Neural cell (in vitro differentiated cells): ENCODE measurements at regions not wholly inside any gene's neighbourhood (a gene's known extent, or its start where the extent isn't known, plus 50 kb on each side); places are given as distances from the start of the nearest gene placed in this dataset.
"Not testable (repeated sequence)": the region's sequence is repeated elsewhere in the genome, so short reads cannot be mapped to it uniquely, and the experiment has no call there.

ENCODE experiments used
- H2AFZ ChIP-seq: fragments of 200-600, 300-800 bp; sonication (generic), shearing (Covaris generic); 2 replicates; pipeline ENCODE4 v1.6.0; 2014; ENCODE audit warnings: low read depth, mild to moderate bottlenecking, antibody characterized with exemption, low read length, moderate library complexity
- H3F3A ChIP-seq: fragments of 200-600 bp; shearing (Covaris generic); 2 replicates; pipeline ENCODE4 v1.6.1; 2016; ENCODE audit warnings: mild to moderate bottlenecking, moderate library complexity, mixed read lengths, antibody characterized with exemption, low read length; ENCODE audit not compliant: insufficient read depth, poor library complexity, severe bottlenecking
- H3K27ac ChIP-seq: fragments of 200-600, 300-800 bp; sonication (generic), shearing (Covaris generic); 2 replicates; pipeline ENCODE4 v1.5.1; 2014; ENCODE audit warnings: mild to moderate bottlenecking, low read length, moderate library complexity
- H3K27me3 ChIP-seq: fragments of 300-800, 200-600 bp; sonication (generic), shearing (Covaris generic); 2 replicates; pipeline ENCODE4 v1.6.0; 2014; ENCODE audit warnings: mild to moderate bottlenecking, low read depth, low read length, moderate library complexity; ENCODE audit not compliant: insufficient read depth
- H3K36me3 ChIP-seq: fragments of 300-800, 200-600 bp; sonication (generic), shearing (Covaris generic); 2 replicates; pipeline ENCODE4 v1.5.1; 2014; ENCODE audit warnings: mild to moderate bottlenecking, antibody characterized with exemption, low read length, moderate library complexity; ENCODE audit not compliant: insufficient read depth
- H3K4me2 ChIP-seq: fragments of 300-800, 200-600 bp; sonication (generic), shearing (Covaris generic); 2 replicates; pipeline ENCODE4 v1.6.0; 2014; ENCODE audit warnings: mild to moderate bottlenecking, low read length
- H3K4me3 ChIP-seq: fragments of 300-800, 200-600 bp; sonication (generic), shearing (Covaris generic); 2 replicates; pipeline ENCODE4 v1.5.1; 2014; ENCODE audit warnings: mild to moderate bottlenecking, low read length, moderate library complexity
- H3K79me2 ChIP-seq: fragments of 200-600 bp; shearing (Covaris generic); replicated peaks from 2 replicates; pipeline ENCODE4 v1.6.0; 2014; ENCODE audit warnings: mild to moderate bottlenecking, low read length, moderate library complexity; ENCODE audit not compliant: insufficient read depth
- H3K9ac ChIP-seq: fragments of 300-800, 200-600 bp; sonication (generic), shearing (Covaris generic); 2 replicates; pipeline ENCODE4 v1.6.1; 2016; ENCODE audit warnings: mild to moderate bottlenecking, low read length, mixed read lengths
- H3K9me2 ChIP-seq: fragments of 200-600 bp; shearing (Covaris generic); 2 replicates; pipeline ENCODE4 v1.6.1; 2016; ENCODE audit warnings: mild to moderate bottlenecking, low read length, mixed read lengths; ENCODE audit not compliant: insufficient read depth
- H3K9me3 ChIP-seq: fragments of 200-600, 300-800 bp; sonication (generic), shearing (Covaris generic); 2 replicates; pipeline ENCODE4 v1.6.1; 2016; ENCODE audit warnings: mild to moderate bottlenecking, mixed run types, low read length, moderate library complexity, mixed read lengths
- H4K20me1 ChIP-seq: fragments of 200-600 bp; shearing (Covaris generic); 2 replicates; pipeline ENCODE4 v1.6.1; 2016; ENCODE audit warnings: mild to moderate bottlenecking, mixed run types; ENCODE audit not compliant: insufficient read depth
- EP300 ChIP-seq: fragments of 450-650 bp; conservative IDR thresholded peaks from 2 replicates; pipeline ENCODE4 v1.6.1; 2014; ENCODE audit warnings: antibody characterized with exemption, mild to moderate bottlenecking, moderate library complexity; ENCODE audit not compliant: poor library complexity, severe bottlenecking
- EZH2 ChIP-seq: fragments of 200-600, 300-800 bp; shearing (Covaris generic), sonication (generic); IDR thresholded peaks from 2 replicates; pipeline ENCODE4 v1.6.1; 2014; ENCODE audit warnings: antibody characterized with exemption, low read length, borderline replicate concordance, mild to moderate bottlenecking; ENCODE audit not compliant: insufficient read depth, poor library complexity, severe bottlenecking
- MXI1 ChIP-seq: fragments of 450-650 bp; conservative IDR thresholded peaks from 2 replicates; pipeline ENCODE4 v1.6.1; 2014; ENCODE audit warnings: antibody characterized with exemption, mild to moderate bottlenecking; ENCODE audit not compliant: poor library complexity, severe bottlenecking
- POLR2AphosphoS5 ChIP-seq: IDR thresholded peaks from 2 replicates; pipeline ENCODE4 v1.6.1; 2012
- RAD21 ChIP-seq: fragments of 450-650 bp; conservative IDR thresholded peaks from 2 replicates; pipeline ENCODE4 v1.6.1; 2014; ENCODE audit warnings: antibody characterized with exemption, mild to moderate bottlenecking, moderate library complexity
- SMC3 ChIP-seq: fragments of 450-650 bp; conservative IDR thresholded peaks from 2 replicates; pipeline ENCODE4 v1.6.1; 2014; ENCODE audit warnings: antibody characterized with exemption, mild to moderate bottlenecking, moderate library complexity; ENCODE audit not compliant: poor library complexity
- TAF1 ChIP-seq: IDR thresholded peaks from 2 replicates; pipeline ENCODE4 v1.6.1; 2012; ENCODE audit warnings: low read depth
- TF ChIP-seq, protein P1 (sequence below): fragments of 450-650 bp; IDR thresholded peaks from 2 replicates; pipeline ENCODE4 v1.5.1; 2014; ENCODE audit warnings: antibody characterized with exemption, mild to moderate bottlenecking, moderate library complexity; ENCODE audit not compliant: poor library complexity, severe bottlenecking
- TF ChIP-seq, protein P2 (sequence below): IDR thresholded peaks from 2 replicates; pipeline ENCODE4 v1.6.1; 2012; ENCODE audit warnings: borderline replicate concordance

DNA sequence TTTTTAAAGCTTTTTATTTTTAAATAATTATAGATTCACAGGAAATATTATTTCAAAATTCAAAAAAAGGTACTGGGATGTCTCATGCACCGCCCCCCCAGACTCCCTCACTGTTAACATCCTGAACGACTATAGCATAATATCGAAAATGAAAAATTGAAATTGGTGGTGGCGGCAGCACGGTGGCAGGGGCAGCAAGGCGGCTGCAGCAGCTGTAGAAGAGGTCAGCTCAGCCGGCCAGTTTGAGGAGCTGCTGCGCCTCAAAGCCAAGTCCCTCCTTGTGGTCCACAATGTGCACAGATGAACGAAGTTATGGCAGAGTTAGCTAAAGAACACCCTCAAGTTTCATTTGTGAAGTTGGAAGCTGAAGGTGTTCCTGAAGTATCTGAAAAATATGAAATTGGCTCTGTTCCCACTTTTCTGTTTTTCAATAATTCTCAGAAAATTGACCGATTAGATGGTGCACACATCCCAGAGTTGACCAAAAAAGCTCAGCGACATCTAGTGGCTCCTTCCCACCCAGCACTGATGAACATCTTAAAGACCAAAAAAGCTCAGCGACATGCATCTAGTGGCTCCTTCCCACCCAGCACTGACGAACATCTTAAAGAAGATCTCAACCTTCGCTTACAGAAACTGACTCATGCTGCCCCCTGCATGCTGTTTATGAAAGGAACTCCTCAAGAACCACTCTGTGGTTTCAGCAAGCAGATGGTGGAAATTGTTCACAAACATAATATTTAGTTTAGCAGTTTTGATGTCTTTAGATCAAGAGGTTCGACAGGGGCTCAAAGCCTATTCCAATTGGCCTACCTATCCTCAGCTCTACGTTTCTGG, 100.8 kb downstream of the FAM217A start:
- Histone ChIP-seq H3K4me2 (no peak overlapping the region), H3K79me2 (no peaks in the 10 kb centered on the region), H2AFZ (no peak overlapping the region), H4K20me1 (no peaks in the 10 kb centered on the region), H3K9me3 (no peaks in the 10 kb centered on the region), H3K4me3 (no peak overlapping the region), H3K9ac (no peak overlapping the region), H3K36me3 (no peaks in the 10 kb centered on the region), H3K9me2 (no peaks in the 10 kb centered on the region), H3K27me3 (no peaks in the 10 kb centered on the region), H3F3A (no peaks in the 10 kb centered on the region), H3K27ac (no peak overlapping the region)
- TF ChIP-seq, protein P1, sequence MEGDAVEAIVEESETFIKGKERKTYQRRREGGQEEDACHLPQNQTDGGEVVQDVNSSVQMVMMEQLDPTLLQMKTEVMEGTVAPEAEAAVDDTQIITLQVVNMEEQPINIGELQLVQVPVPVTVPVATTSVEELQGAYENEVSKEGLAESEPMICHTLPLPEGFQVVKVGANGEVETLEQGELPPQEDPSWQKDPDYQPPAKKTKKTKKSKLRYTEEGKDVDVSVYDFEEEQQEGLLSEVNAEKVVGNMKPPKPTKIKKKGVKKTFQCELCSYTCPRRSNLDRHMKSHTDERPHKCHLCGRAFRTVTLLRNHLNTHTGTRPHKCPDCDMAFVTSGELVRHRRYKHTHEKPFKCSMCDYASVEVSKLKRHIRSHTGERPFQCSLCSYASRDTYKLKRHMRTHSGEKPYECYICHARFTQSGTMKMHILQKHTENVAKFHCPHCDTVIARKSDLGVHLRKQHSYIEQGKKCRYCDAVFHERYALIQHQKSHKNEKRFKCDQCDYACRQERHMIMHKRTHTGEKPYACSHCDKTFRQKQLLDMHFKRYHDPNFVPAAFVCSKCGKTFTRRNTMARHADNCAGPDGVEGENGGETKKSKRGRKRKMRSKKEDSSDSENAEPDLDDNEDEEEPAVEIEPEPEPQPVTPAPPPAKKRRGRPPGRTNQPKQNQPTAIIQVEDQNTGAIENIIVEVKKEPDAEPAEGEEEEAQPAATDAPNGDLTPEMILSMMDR: peak; percentile 53
- TF ChIP-seq RAD21 (peak; percentile 31), SMC3 (peak; percentile 59), POLR2AphosphoS5 (no peak)

DNA sequence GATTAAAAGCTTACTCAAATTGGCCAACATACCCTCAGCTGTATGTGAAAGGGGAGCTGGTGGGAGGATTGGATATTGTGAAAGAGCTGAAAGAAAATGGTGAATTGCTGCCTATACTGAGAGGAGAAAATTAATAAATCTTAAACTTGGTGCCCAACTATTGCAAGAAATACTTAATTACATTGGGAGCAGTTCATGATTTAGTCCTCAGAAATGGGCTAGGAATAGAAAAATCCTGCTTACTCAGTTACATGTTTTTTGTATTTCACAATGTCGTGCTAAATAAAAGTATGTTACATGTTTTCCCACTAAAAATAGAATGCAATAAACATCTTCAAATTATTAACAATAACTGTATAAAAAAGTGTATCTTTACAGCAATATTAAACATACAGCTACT, 100.0 kb downstream of the FAM217A start:
- H4K20me1 ChIP-seq, H3K4me2 ChIP-seq, H3K27ac ChIP-seq: not testable (repeated sequence)

DNA sequence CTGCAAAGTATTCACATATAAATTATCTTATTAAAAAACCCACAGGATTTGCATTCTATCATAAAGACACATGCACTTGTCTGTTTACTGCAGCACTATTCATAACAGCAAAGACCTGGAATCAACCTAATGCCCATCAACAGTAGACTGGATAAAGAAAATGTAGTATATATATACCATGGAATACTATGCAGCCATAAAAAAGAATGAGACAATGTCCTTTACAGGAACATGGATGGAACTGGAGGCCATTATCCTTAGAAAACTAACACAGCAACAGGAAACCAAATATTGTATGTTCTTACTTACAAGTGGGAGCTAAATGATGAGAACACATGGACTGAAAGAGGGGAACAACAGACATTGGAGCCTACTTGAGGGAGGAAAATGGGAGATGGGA, 97.0 kb downstream of the FAM217A start:
- H3K9ac ChIP-seq: no peak overlapping the region
- H3K4me2 ChIP-seq: no peak overlapping the region

More for the DNA sequence above, 100.0 kb downstream of the FAM217A start:
- H3K9me2 ChIP-seq, H3K9ac ChIP-seq, H3K4me3 ChIP-seq, H3K9me3 ChIP-seq, H3K27me3 ChIP-seq, H2AFZ ChIP-seq, H3K36me3 ChIP-seq, H3K79me2 ChIP-seq, H3F3A ChIP-seq: not testable (repeated sequence)

DNA sequence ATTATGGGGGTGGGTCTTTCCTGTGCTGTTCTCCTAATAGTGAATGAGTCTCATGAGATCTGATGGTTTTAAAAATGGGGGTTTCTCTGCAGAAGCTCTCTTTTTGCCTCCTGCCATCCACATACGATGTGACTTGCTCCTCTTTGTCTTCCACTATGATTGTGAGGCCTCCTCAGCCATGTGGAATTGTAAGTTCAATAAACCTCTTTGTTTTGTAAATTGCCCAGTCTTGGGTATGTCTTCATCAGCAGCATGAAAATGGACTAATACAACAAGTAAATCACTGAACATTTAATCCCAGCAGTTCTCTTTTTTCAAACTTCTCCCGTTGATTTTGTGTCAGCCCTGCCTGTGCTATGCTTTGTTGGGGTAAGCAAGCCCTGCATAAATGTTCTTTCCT, 95.2 kb downstream of the FAM217A start:
- no peaks in the 10 kb centered on the region for H3K79me2 ChIP-seq
- H2AFZ ChIP-seq: no peak overlapping the region
- no peaks in the 10 kb centered on the region for H3K9me2 ChIP-seq
- no peak overlapping the region for H3K4me3 ChIP-seq
- H3K9me3 ChIP-seq: no peaks in the 10 kb centered on the region
- no peak overlapping the region for H3K4me2 ChIP-seq
- H4K20me1 ChIP-seq: no peaks in the 10 kb centered on the region
- H3K36me3 ChIP-seq: no peaks in the 10 kb centered on the region
- no peak overlapping the region for H3K9ac ChIP-seq
- H3K27ac ChIP-seq: no peak overlapping the region
- TF ChIP-seq EZH2: no peak
- TF ChIP-seq MXI1: no peak
- TF ChIP-seq SMC3: no peak
- no peak for TF ChIP-seq POLR2AphosphoS5
- TF ChIP-seq, protein P1: no peak
- no peak for TF ChIP-seq RAD21
- TF ChIP-seq TAF1: no peak
- TF ChIP-seq, protein P2, sequence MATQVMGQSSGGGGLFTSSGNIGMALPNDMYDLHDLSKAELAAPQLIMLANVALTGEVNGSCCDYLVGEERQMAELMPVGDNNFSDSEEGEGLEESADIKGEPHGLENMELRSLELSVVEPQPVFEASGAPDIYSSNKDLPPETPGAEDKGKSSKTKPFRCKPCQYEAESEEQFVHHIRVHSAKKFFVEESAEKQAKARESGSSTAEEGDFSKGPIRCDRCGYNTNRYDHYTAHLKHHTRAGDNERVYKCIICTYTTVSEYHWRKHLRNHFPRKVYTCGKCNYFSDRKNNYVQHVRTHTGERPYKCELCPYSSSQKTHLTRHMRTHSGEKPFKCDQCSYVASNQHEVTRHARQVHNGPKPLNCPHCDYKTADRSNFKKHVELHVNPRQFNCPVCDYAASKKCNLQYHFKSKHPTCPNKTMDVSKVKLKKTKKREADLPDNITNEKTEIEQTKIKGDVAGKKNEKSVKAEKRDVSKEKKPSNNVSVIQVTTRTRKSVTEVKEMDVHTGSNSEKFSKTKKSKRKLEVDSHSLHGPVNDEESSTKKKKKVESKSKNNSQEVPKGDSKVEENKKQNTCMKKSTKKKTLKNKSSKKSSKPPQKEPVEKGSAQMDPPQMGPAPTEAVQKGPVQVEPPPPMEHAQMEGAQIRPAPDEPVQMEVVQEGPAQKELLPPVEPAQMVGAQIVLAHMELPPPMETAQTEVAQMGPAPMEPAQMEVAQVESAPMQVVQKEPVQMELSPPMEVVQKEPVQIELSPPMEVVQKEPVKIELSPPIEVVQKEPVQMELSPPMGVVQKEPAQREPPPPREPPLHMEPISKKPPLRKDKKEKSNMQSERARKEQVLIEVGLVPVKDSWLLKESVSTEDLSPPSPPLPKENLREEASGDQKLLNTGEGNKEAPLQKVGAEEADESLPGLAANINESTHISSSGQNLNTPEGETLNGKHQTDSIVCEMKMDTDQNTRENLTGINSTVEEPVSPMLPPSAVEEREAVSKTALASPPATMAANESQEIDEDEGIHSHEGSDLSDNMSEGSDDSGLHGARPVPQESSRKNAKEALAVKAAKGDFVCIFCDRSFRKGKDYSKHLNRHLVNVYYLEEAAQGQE: no peak
- no peak for TF ChIP-seq EP300
- no peaks in the 10 kb centered on the region for H3K27me3 ChIP-seq
- H3F3A ChIP-seq: no peaks in the 10 kb centered on the region

More for the DNA sequence above, 97.0 kb downstream of the FAM217A start:
- Histone ChIP-seq H3K9me3 (no peaks in the 10 kb centered on the region), H3K9me2 (no peaks in the 10 kb centered on the region), H3F3A (no peaks in the 10 kb centered on the region), H4K20me1 (no peaks in the 10 kb centered on the region), H3K79me2 (no peaks in the 10 kb centered on the region), H3K4me3 (no peak overlapping the region), H3K36me3 (no peaks in the 10 kb centered on the region), H3K27ac (no peak overlapping the region), H2AFZ (no peak overlapping the region), H3K27me3 (no peaks in the 10 kb centered on the region)
- no peak for TF ChIP-seq RAD21
